Omental fat pad (tissue), 3 donors: ENCODE measurements at regions not wholly inside any gene's neighbourhood (a gene's known extent, or its start where the extent isn't known, plus 50 kb on each side); places are given as distances from the start of the nearest gene placed in this dataset.
"Not testable (repeated sequence)": the region's sequence is repeated elsewhere in the genome, so short reads cannot be mapped to it uniquely, and the experiment has no call there.

Source experiments
- ATAC-seq: fragments of 150-250 bp; one replicate; pipeline ENCODE4 v1.9.1; 2016; ENCODE audit warnings: mild to moderate bottlenecking, moderate library complexity; ENCODE audit not compliant: low FRiP score
- DNase-seq: peaks from one replicate; pipeline ENCODE4 v3.0.0-alpha.2; 2019; ENCODE audit warnings: low spot score
- TF ChIP-seq, protein P1 (sequence below), 3 donors: fragments of 450-650 bp; IDR thresholded peaks; one replicate each; pipeline ENCODE4 v1.5.1; 2016 to 2017; ENCODE audit warnings: antibody characterized with exemption in 3 of 3, mild to moderate bottlenecking in 3 of 3, moderate library complexity in 2 of 3

DNA sequence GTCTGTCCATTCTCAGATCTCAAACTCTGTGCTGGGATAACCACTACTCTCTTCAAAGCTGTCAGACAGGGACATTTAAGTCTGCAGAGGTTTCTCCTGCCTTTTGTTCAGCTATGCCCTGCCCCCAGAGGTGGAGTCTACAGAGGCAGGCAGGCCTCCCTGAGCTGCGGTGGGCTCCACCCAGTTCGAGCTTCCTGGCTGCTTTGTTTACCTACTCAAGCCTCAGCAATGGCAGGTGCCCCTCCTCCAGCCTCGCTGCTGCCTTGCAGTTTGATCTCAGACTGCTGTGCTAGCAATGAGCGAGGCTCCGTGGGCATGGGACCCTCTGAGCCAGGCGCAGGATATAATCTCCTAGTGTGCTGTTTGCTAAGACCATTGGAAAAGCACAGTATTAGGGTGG lies 53.1 kb upstream of the HUNK start:
- not testable (repeated sequence) for DNase-seq, ATAC-seq

DNA sequence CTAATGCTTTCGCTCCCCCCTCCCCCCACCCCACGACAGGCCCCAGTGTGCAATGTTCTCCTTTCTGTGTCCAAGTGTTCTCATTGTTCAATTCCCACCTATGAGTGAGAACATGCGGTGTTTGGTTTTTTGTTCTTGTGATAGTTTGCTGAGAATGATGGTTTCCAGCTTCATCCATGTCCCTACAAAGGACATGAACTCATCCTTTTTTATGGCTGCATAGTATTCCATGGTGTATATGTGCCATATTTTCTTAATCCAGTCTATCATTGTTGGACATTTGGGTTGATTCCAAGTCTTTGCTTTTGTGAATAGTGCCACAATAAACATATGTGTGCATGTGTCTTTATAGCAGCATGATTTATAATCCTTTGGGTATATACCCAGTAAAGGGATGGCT lies 58.5 kb upstream of the HUNK start:
- not testable (repeated sequence) for ATAC-seq, DNase-seq

DNA sequence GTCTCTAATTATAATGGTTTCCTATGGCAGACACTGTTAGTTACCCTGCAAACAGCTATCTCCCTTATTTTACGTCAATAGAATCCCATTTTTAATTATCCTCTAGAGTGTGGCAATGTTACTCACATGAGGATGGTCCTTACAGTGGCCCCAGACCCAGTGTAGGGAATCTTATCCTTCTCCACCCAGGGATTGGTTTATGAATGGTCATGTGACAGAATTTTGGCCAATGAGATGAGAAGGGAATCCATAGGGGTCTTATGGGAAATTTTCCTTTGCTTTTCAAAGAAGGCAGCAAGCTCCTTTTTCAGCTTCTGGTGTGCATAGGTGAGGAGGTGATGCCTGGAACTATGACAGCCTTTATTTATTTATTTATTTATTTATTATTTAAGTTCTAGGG lies 59.0 kb upstream of the HUNK start:
- no peak for ATAC-seq
- no peak for DNase-seq
- TF ChIP-seq, protein P1, sequence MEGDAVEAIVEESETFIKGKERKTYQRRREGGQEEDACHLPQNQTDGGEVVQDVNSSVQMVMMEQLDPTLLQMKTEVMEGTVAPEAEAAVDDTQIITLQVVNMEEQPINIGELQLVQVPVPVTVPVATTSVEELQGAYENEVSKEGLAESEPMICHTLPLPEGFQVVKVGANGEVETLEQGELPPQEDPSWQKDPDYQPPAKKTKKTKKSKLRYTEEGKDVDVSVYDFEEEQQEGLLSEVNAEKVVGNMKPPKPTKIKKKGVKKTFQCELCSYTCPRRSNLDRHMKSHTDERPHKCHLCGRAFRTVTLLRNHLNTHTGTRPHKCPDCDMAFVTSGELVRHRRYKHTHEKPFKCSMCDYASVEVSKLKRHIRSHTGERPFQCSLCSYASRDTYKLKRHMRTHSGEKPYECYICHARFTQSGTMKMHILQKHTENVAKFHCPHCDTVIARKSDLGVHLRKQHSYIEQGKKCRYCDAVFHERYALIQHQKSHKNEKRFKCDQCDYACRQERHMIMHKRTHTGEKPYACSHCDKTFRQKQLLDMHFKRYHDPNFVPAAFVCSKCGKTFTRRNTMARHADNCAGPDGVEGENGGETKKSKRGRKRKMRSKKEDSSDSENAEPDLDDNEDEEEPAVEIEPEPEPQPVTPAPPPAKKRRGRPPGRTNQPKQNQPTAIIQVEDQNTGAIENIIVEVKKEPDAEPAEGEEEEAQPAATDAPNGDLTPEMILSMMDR (IDR thresholded peaks at IDR 0.05): no peak

DNA sequence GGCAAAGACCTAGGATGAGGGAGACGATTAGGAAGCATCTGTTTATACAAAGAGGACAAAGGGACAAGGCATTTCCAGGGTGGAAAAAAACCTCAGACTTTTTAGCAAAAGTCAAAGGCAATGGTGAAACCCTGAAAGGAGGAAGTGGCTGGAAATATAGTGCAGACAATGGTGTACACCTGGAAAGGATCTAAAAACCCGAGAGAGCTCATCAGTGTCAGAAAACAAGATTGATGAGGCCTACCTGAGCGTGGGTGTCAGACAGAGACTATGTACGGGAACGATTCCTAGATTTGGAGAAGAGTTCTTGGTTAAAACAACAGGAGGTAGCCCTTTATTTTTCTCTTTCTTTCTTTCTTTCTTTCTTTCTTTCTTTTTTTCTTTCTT lies 68.8 kb upstream of the HUNK start:
- ATAC-seq (no peak), DNase-seq (no peak)
- TF ChIP-seq, protein P1 (IDR thresholded peaks at IDR 0.05): no peak

DNA sequence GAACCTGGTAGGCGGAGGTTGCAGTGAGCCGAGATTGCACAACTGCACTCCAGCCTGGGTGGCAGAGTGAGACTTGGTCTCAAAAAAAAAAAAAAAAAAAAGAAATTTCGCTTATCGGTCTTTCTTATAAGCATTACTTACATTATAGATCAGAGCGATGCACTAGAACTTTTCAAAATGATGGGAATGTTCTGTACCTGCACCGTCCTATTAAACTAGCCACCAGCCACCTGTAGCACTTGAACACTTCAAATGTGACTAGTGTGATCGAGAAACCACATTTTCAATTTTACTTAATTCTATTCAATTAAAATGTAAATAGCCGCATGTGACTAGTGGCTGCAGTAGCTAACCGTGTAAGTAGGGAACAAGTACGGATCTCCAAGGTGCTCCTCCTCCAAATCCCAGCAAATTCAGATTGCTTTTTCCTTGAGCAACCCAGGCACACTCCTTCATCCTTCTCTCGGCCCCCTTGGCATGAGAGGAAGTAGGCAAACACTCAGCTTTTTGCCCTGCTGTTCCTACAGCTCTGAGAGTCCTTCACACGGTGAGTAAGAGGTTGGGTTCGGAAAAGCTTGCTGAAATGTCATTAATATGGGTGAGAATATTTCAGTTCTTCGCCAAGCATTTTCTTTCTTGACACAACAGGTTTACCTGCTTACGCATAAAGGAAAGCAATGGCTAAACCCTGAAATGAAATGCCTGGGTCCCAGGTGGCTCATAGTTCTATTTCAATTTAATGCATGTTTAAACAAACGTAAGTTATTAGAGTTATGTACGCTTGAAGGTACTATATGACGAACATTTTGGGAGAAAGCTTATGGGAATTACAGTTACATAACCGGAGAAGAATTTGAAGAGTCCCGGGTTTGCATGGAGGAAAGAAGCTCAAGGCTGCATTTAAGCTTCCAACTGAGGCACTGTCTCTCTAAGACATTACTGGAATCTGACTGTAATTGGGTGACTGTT lies 69.5 kb upstream of the HUNK start:
- ATAC-seq: no peak
- DNase-seq: no peak
- TF ChIP-seq, protein P1 (IDR thresholded peaks at IDR 0.05): no peak

DNA sequence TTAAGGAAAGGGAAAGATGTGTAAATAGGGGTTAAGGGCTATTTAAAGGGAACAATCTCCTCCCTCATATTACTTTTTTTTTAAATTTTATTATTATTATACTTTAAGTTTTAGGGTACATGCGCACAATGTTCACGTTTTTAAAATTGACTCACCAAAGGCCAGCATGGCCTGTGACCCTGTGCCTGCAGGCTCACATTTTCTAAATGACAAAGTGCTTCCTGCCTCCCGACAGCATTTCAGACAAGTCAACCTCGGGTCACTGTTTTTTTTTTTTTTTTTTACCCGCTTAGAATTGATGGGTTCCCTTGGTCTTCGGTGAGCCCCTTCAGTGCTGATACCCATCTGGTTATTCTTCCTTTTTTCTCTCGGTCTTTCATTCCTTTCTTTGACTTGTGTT lies 70.4 kb upstream of the SCAF4 start:
- DNase-seq (no peak), ATAC-seq (no peak)
- TF ChIP-seq, protein P1 (IDR thresholded peaks at IDR 0.05): no peak

DNA sequence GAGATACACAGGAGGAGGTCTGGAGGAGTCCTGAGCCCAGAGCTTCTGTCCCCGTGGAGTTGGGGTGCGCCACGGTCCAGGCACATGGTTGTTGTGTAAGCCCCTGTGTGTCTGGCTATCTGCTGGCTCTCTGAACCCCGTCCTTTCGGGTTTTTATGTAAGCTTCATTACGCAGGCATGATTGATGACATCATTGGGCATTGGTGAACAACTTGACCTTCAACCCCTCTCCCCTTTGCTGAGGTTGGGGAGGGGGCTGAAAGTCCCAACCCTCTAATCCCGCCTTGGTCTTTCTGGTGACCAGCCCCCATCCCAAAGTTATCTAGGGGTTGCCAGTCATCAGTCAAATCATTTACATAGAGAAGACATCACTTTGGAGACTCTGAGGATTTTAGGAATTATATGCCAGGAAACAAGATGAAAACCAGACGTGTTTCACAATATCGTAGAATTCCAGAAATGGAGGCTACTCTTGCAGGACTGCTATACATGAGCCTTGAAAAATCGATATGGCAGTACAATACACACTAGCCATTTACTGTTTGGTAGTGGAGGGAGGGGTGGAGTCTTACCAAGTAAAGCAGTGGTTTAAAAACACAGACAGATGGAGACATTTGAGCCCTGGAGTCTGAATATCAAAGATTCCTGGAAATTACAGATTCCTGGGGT lies 69.8 kb upstream of the SCAF4 start:
- DNase-seq (no peak), ATAC-seq (no peak)
- TF ChIP-seq, protein P1 (IDR thresholded peaks at IDR 0.05): no peak
